Skin of body (tissue), 1 donor: ENCODE measurements at regions not wholly inside any gene's neighbourhood (a gene's known extent, or its start where the extent isn't known, plus 50 kb on each side); places are given as distances from the start of the nearest gene placed in this dataset.

Source experiments
- DNase-seq: peaks from one replicate; lab custom pipeline; 2025; lab: John Stamatoyannopoulos, UW

DNA sequence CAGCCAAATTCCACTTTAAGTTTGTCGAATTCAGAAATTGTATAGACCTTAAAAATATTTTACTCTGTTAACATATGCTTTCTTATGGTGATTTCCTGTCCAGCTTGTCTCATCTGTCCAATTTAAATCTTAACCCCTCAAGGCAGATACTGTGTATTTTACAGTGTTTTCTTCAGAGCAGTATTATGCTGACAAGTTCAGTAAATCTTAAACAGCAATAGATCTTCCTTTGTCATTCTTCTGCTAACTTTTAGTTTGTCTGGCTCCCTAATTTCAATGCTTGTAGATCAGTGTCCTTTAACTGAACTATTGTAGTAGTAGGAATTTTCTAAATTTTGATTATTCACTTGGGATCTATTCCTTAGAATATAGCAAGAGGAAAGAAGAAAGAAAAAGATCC, 52.8 kb upstream of the MEIS1 start:
- DNase-seq, result no peak

DNA sequence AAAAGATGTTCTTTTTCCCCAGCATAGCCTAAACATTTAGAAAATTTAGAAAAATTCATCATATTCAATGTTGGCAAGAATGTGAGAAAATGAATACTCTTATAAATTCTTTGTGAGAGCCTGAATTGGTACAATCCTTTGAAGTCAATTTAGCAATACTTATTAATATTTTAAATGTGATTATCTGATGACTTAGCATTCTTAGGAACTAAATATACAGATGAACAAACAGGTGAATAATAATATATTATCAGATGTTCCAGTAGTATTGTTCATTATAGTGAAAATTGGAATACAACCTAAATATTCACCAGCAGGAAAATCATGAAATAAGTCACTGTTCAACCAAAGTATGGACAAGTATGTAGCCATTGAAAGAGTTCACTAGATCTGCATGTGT, 55.5 kb upstream of the MEIS1 start:
- no peak for DNase-seq

DNA sequence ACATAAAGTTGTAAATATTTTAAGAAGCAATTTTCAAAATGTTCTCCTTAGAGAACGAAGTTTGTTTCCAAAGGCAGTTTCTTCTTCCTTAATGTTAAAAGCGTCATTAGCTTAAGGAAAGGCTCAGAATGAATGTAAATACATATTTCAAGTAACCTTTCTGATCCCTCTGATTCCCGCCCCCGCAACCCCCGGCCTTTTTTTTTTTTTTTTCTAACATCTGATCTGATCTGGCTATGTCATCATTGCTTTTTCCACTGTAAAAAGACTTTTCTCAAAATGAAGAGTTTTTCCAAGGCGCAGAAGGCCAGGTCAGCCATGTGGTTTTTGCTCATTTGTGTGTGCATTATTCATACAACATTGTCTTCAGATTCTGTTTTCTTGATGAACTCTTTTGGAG, 57.1 kb upstream of the MEIS1 start:
- no peak for DNase-seq

DNA sequence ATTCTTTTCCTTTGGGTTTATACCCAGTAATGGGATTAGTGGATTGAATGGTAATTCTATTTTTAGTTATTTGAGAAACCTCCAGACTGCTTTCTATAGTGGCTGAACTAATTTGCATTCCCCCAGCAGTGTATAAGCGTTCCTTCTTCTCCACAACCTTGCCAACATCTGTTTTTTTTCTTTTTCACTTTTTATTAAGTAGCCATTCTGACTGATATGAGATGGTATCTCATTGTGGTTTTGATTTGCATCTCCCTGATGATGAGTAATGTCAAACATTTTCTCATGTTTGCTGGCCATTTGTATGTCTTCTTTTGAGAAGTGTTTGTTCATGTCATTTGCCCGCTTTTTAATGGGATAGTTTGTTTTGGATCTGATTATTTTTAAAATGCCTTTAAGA, 64.1 kb upstream of the MEIS1 start:
- no peak for DNase-seq

DNA sequence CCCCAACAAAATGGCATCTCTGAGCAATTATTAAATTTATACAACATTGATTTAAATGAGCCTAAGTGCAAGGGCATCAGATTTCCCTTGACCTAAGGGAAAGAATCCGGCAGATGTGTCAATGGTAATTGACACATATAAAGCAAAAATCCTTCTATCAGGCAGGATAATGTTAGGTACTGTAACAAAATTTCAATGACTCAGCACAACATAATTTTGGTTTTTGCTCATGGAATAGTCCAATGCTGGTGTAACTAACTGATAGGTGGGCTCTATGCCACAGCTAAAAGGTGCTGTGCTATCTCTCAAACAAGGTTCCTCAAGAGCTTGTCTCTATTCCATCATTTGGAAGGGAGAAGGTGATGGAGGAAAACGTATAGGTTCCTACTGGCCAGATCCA, 68.3 kb upstream of the MEIS1 start:
- DNase-seq, result no peak

DNA sequence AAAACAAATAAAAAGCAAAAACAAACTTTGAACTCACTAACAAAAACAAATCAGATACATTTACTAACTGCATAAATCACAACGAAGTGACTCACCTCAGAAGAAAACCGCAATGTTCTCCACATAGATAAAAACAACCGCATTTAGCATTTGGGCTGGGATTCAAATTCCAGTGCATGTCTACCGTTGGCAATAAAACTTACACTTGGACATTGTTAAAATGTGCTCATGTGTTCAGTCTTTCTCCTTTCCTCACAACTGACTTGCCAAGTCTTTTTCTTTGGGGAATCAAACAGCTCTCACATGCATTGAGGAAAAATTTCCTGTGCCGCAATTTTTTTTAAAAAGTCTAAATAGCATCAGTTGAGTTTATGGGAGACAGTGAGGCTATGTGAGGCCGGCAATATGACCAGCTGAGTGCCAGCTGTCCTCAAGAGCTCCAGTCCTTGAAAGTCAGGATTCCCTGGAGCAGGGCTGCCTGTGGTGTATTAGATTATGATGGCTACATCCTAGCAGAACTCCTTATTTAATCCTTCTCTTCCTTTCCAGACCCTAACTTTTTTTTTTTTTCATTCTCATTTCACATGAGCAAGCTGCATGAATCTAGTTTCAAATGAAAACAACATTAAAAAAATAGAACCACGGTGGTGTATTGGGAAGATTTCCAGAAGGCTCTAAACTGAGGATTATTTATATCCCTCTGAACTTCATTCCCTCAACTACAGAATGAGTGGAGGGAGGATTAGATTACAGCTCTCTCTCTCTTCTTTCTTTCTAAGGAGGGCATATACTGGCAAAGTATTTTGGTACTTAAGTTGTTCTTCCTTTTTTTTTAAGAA, 70.2 kb upstream of the MEIS1 start:
- DNase-seq, result peak; percentile 65

DNA sequence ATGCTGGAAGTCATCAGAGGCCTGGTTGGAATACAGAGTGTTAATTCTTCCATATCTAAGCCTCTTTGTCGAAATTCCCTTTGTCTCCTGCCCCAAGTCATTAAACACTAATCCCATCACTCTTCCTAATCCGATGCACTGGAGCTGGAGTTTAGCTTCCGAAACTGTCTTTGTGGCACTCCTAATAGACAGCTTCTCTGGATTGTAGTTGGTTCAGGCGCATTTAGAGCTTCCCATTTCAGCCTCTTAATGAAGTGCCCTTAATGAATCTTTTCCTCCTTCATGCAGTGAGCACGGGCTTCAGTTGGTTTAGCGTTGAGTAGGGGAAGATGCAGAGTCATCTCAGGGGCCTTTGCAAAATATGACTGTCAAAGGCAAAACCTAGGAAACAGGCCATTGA, 72.2 kb upstream of the MEIS1 start:
- DNase-seq, result no peak

DNA sequence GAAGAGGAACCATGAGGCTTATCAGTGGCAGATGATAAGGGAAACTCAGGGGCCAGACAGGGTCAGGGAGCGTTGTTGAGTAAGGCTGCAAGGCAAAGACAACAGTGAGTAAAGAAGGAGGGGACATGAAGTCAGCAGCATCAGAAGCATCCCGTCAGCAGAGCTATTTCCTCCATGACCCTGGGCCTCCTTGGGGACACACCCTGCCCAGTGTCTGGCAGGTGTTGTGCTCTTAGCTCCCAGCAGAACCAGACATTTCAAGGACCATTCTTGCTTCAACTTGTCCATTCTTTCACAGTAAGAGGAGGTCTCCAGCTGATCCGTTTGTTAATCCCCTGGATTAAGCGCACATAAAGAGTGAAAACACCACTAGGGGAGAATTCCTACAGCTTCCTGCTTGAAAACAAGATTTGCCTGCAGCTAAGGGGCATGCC, 88.7 kb upstream of the MEIS1 start:
- DNase-seq, result no peak

DNA sequence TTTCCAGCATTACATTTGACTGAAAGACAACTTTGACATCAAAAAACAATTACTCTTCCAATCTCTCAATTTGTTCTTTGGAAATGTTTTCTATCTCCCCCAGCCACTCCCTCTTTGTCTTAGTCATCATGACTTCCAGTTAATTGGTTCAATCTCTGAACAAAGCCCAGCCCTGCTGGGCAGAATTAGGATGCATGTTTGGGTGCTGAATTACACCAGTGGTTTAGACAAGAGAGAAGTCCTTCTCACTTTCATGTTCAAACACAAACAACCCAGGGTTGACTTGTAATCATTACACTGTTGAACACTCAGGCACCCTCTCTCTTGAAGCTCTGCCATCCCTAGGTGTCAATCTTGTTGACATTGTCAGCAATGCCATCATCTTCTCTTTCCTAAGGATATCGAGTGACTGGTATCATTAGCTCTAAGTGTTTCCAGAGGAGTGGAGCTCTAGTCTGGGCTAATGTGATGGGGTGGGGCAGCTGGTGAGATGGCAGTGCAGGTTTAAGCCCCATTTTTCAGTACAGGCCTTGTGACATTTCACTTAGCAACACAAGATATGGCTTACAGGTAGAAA, 90.8 kb upstream of the MEIS1 start:
- no peak for DNase-seq

DNA sequence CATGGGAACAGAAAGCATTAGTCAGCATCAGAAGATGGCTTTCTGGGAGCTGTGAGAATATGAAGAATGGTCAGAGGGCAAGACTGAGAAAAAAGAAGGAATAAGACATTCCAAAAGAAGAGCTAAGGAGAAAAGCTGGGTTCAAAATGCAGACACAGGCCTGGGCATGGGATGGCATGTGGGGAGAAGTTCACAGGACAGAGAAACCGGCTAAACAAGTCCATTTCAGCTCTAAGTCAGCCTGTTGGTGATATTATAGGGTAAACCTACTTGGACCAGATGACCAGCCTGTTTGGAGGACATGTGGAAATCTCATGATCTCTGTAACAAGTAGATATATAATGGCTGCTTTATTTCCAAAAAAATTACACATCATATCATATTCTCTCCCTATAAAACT, 91.7 kb upstream of the MEIS1 start:
- DNase-seq, result no peak

DNA sequence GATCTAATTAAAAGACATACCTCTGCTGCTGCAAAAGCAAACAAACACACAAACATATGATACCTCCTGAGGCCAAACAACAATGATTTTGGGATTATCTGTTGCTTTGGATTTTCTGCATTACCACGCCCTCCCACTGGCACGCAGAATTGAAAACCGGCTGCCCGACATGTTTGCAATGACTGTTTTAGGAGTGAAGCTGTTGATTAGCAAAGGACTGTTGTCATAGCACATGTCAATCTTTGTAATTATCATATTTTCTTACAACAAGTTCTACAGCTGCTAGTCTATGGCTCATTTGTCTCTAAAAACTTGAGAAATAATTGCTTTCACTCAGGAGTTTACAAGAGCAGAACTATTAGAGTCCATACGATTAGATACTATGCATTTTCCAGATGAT, 94.4 kb upstream of the MEIS1 start:
- DNase-seq, result no peak

DNA sequence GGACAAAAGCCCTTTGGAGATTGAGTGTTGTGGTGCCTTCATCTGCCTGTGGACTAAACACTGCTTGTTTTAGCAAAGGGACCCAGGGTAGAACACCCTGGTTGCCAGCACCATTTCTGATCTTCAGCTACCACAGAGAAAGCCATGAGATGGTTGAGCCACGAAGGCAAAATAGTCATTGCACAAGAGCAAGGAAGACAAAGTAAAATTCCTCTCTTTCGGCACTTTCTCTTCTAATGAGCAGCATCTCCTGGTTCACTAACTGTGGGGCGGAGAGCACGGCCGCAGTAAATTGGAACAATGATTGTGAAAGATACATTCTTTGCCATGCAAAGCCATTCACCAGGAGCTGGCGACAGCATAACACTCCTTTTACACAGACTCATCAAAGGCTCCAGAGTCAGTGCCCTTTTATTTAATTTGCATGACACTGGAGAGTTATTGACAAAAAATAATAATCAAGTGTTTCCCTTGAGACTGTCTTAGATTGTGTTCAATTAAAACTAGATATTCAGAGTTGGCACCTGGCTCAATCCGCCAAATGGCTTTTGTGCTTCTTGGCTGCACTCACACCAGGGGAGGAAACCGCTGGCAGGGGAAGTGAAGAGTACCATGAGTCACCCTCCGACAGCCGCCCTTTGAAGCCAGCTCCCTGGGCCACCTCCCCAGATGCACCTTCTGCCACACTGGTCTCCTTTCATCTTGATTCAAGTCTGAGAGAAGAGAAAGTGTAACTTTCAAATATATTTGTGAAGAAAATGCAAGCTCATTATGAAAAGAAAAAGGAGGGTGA, 100.5 kb upstream of the MEIS1 start:
- DNase-seq, result no peak

DNA sequence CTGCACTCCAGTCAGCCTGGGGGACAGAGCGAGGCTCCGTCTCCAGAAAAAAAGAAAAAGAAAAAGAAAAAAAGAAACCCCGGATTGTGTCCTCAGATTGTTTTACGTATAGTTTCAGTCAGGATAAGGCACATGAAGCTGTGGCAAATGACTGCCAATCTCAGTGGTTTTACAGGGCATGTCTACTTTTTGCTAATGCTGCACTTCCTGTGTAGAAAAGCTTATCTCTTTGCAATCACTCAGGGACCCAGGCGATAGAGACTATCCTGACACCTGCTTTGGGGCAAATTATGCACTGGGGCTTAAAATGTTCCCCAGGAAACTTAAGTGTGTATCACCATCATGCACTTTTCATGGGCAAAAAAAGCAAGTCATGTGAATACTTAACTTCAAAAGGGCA, 103.7 kb upstream of the MEIS1 start:
- DNase-seq, result no peak

DNA sequence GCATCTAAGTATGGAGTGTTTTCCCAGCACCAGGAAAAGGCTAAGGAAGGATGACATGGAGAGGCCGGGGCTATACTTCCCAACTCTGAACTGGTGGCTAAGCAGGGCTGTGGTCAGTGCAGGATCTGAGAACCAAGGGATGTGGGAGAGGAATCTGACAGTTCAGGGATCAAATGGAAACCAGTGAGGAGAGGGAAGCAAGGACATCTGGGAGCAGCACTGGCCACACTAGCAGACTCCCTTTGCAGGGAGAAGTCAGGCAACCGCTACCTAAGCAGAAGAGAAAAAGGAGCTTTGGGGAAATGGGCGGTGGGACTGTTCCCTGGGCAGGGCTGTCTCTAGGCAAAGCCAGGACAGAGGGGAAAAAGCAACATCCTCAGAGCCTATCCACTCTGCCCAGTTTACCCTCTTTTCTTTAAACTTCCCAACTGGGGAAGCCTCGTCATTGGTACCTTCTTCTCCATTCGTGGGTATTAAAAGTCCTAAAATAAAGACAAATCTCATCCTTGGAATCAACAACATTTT, 105.8 kb upstream of the MEIS1 start:
- no peak for DNase-seq

DNA sequence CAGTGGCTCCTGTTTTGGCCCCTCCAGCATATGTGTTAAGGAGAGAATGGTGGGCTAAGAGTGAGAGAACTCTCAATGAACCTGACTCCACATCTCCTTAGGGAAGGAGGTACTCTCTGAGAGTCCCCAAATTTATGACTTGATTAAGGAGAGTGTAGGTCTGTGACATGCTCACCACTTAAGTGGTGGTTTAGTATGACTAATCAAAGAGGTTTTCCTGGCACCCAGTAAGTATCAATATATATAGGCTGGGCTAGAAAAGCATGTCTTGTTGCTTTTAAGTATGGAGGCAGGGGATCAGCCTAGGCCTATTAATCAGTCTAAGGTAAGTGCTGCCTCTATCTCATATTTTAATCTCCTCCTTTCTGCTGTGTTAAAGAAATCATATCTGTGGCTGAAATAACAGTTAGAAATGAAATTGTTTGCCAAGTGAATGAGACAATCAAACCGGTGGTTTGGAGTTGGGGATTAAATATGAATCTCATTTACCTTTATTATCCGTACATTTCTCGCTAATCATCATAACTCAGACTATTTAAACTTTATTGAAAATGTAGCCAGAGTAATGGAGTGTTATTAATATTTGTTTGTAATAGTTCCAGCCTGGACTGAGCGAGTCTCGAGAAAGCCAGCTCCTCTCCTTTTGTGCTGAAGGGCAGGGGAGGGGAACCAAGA, 107.7 kb upstream of the MEIS1 start:
- DNase-seq, result no peak

DNA sequence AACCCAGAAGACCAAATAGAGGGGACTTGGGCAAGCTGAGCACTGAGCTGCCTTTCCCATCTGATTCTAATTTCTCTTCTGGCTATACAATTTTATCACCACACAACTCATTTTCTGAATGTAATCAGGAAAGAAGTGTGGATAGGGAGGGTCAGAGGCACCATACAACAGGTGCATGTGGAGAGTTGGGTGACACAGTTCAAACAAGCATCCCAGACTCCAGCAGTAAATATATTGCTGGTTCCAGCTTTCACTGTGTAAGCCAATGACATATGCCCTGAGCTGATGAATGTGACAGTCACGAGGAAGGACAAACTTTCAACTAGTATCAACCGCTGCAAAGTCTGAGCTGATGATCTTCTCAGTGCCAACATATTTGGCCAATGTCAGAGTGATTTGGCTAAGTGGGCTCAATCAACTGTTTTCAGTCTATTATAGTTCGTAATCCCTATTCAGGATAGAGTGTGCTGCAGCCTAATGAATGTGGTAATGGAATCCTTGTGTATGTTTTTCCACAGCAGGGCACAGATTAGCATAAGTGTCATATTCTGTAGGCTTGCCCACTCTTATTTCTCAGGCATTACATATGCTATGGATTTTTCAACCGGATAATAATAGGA, 109.9 kb upstream of the MEIS1 start:
- DNase-seq, result peak; percentile 36

DNA sequence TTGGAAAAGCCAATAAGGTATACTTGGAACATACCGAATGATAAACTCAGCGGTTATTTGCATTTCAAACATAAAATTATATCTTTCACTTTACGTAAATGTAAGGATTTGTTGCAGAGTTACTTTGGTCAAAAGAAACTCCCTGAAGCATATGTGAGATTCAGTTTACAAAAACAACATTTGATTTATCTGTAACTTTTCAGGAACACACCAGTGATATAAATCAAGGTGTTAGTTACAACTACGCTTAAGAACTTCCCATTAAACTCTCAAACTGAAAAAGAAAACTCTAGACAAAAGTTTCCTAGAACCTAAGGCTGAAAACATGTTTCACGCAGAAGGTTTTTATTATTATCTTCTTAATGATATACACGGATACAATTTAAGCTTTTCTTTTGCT, 110.6 kb upstream of the MEIS1 start:
- DNase-seq, result no peak

DNA sequence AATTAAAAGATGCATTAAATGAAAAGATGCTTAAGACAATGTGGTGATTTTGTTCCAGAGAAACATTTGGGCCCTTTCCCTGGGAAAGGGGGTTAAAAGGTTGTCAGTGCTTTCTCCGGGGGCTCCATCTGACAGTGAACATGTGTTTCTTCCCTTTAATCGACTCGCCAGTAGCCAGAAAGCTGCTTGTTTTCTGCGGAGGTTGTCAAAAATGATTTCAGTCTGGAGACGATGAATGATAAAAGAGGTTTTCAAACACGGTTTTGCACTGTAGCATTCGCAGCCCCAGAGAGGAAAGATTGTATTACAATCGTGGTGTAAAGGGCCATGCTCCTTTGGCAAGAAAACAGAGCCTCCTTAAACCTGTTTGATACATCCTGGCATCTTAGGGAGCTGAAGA, 111.5 kb upstream of the MEIS1 start:
- no peak for DNase-seq

DNA sequence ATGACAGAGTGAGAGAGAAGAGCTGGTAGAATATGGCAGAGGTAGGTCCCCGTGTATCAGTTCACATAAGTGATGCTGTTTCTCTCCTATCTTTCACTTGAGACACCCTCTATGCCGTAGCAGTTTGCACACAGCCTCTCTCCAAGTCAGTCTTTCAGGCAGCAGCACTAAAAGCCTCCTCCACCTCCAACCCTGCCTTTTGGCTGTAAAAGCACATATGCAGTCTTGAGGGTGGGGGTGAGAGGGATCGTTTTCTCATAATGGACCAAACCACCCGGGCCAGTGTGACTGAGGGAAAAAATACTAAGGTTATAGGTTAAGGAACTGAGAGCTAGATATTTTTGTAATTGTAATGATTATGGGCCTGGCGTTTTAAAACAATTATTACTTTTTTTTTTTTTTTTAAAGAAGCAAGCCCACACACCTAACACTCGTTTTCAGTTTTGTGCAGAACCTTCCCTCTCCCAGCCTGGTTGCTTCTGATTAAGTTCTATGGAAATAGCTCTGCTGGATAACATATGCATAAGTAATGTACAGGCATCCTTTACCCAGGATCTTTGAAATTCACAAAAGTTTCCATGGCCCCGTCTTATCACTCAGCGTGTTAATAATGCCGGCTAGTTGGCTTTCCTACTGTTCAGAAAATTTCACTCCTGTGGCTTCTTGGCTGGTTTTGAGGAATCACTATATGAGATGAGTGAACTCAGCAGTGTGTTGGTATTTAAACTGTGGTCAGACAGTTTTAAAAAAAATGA, 112.2 kb upstream of the MEIS1 start:
- no peak for DNase-seq

DNA sequence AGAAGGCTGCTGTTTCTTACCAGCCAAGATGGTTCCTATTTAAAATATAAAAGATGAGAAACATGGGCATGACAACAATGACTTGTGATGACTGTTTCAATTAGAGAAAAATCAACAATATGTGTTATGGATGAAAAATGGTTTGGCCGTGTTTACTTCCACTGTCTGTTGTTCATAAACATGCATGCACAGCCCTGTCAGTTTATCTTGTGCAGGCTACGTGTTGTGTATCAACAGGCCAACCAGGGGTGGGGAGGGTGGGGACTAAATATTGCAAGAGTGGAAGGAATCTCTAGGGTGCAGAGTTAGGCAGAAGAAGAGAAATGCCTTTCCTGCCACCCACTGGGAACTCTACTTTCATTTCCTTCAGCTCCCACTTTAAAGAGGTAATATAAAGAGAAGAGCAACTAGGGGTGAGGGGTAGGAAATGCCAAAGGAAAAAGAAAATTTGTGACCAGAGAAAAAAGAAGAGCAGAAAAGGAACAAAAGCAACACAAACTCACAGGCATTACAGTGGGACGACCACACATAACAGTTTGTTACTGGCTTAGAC, 116.8 kb upstream of the MEIS1 start:
- peak; percentile 69 for DNase-seq
